GM19463 (cell line): ENCODE measurements at regions not wholly inside any gene's neighbourhood (a gene's known extent, or its start where the extent isn't known, plus 50 kb on each side); places are given as distances from the start of the nearest gene placed in this dataset.

Experiments used
- ATAC-seq: cut with Tn5 transposase; IDR thresholded peaks from one replicate; pipeline ENCODE4 v1.9.1; 2021; ENCODE audit warnings: mild to moderate bottlenecking, moderate library complexity; ENCODE audit not compliant: unreplicated experiment

DNA sequence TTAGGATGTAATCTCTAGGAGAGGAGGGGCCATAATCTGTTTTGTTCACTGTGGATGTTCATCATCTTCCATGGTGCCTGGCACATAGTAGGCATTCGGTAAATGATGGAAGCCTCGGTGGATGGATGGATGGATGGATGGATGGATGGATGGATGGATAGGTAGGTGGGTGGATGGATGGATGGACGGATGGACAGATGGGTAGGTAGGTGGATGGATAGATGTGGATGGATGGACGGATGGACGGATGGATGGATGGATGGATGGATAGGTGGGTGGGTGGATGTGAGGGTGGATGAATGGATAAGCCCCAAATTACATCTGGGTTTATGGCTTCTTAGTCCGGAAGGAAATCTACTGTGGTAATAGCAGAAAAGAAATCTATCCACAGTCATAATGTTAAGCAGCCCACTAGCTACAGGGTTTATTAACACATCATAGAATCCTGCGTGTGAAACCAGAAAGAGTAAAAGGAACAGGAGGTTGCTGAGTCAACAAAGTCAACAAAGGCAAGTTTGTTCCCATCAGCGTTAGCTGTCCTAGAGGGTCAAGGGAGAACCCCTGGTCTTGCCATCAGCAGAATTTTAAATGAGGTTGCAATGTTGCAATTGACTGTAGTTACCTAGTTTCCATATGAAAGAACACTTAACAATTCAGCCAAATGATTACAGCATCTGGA lies 82.8 kb downstream of the C11orf91 start:
- no peak for ATAC-seq

DNA sequence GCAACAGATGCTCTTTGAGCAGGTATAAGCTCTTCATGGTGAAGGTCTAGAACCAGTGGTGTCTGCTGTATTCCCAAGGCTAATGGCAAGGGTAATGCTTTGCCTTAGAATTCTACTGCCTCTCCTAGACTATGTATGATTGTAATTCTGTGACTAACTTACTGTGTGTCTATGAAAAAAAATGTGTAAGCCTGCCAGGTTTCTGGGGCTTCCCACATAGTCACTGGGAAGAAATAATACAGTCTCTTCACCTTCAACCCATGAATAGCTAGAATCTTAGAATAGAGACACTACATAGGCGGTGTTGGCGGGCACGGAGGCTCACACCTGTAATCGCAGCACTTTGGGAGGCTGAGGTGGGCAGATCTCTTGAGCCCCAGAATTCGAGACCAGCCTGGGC lies 84.1 kb downstream of the C11orf91 start:
- no peak for ATAC-seq

GRCh38 chr11:33615751-33616150 lies 84.9 kb downstream of the C11orf91 start:
- no peak for ATAC-seq

DNA sequence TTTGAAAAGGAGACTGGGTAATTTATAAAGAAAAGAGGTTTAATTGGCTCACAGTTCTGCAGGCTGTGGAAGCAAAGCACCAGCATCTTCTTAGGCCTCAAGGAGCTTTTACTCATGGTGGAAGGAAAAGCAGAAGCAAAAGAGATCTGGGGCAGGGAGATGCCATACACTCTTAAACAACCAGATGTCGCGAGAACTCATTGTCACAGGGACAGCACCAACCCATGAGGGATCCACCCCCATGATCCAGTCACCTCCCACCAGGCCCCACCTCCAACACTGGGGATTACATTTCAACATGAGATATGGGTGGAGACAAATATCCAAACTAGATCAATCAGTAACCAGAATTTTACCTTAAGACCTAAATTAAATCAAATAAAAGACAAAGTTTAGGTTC lies 87.2 kb downstream of the C11orf91 start:
- no peak for ATAC-seq

DNA sequence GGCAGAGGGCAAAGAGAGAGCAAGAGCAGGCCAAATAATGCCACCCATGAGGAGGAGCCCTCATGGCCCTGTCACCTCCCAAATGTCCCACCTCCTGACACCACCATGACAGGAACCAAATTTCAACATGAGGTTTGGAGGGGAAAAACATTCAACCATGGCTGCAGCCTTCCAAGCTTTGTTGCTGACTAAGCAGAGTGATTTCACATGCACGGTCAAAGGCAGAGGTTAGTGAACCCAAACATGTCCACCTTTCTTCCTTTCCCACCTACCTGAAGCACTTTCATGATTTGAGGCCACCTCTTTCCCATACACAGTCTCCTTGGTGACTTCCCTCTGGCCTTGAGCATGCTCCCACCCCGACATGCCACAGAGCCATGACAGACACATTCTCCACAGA lies 89.7 kb downstream of the C11orf91 start:
- ATAC-seq: no peak

- ATAC-seq: no peak
Measured at GRCh38 chr11:33608386-33608785, 92.2 kb downstream of the C11orf91 start.

GRCh38 chr11:33606762-33607161 lies 93.9 kb downstream of the C11orf91 start:
- ATAC-seq: no peak

DNA sequence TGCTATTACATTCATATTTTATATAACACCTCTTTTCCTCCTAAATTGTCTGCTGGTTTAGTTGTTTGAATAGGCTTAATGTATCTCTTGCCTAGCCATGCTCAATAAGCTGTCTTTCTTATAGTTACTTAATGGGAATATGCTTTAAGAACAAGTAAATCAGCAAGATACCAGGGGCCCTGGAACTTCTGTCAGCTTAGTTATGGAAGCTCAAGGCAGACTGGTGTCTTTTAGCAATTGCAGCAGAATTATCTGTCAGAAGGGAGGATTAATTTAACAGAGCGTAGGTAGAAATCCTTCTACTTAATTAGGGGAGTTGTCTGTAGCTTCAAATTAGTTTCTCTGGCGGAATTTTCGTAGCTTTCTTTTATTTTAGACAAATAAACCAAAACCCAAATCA lies 94.9 kb downstream of the C11orf91 start:
- ATAC-seq: no peak

- ATAC-seq: no peak
Measured at GRCh38 chr11:33598426-33599069, 102.1 kb downstream of the C11orf91 start.

GRCh38 chr11:33594188-33594587 lies 106.4 kb downstream of the C11orf91 start:
- ATAC-seq: no peak

GRCh38 chr11:33590441-33590840 lies 110.2 kb downstream of the C11orf91 start:
- ATAC-seq: no peak

DNA sequence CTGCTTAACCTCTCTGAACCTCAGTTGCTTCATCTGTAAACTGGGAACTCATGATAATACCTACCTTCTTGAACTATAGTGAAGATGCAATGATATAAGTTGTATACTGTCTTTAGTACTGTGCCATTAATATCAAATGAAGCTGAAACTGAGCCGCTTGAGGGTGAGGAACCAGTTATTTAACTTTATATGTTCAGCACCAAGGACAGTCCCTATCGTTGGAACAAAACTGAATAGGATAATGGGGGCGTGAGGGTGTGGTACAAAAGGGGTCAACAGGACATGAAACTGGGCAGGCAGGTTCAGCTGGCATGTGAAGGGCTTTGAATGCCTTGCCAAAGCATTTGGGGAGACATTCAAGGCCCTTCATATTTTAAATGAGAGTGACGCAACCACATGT lies 112.6 kb downstream of the C11orf91 start:
- ATAC-seq: no peak

DNA sequence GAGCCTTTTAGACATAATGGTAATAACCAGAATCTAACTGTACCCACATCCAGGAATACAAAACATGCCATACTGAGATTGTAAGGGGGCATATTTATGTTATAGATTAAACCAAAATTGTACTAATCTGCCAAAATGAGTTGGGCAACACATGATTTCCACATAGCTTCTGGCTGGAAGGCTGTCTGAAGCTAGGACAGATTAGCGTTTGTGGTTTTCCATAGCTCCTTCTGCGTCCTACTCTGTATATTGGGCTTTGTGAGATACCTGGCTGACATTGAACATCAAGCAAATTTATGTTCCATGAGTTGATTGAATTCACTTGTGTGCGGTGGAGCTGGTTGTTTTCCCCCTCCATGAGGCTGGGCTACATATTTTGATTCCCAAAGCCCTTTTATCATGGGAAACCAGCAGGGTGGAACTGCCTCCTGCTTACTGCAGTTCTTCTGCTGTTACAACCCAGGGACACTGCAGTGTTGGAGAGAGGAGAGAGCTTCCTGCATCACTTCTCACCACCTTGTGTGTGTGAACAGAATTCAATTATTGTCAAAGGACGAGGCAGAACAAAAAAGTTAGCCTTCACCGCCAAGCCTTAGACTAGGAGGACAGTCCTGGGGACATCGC lies 114.9 kb downstream of the C11orf91 start:
- ATAC-seq: no peak

DNA sequence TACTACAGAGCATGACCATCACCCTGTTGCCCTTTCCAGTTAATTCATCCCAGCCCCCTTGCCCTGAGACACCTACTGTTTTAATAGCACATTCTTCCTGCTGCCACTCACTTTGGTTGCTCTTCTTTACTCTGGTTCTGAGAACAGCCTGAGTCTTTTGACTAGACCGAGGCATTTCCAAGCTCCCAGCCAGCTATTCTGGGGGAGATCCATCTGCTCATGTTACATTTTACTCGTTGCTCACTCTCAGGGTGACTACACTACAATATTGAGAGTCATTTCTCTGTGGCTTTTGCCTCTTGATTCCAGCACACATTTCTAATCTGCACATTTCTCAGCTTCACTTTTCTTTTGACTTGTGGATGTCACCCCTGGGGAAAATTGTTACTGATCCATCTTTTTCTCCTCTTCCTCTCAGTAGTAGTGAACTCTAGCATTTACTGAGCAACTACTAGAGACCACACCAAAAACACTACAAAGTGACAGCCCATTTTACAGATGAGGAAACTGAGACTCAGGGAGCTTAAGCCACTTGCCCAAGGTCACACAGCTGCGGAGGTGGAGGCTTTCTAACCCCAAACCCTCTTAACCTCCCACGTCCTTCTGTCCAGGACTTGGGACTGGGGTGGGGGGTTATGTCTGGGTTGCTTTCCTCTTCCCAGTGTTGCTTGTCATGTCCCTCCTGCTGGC lies 117.8 kb downstream of the C11orf91 start:
- no peak for ATAC-seq

DNA sequence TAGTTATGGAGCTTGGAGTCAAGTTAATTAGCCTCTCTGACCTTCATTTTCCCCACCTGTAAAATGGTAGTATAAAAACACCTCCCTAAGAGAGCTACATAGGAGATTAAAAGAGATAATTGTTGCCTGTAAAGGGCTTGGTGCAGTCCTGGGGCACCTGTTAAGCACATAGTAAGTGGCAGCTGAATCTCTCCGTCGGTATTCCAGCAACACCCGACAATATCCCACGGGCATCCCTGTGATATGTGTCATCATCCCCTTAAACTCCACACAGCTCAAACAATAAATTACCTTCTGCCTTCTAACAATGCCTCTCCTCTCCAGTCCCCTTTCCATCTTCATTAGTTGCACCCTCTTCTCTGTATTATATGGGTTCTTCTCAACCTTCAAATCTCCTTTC lies 121.5 kb downstream of the C11orf91 start:
- no peak for ATAC-seq

- ATAC-seq: no peak
Measured at GRCh38 chr11:33577204-33577603, 123.4 kb downstream of the C11orf91 start.

- ATAC-seq: no peak
Measured at GRCh38 chr11:33575311-33575710, 125.3 kb downstream of the C11orf91 start.

GRCh38 chr11:33574331-33574730 lies 126.3 kb downstream of the C11orf91 start:
- no peak for ATAC-seq

DNA sequence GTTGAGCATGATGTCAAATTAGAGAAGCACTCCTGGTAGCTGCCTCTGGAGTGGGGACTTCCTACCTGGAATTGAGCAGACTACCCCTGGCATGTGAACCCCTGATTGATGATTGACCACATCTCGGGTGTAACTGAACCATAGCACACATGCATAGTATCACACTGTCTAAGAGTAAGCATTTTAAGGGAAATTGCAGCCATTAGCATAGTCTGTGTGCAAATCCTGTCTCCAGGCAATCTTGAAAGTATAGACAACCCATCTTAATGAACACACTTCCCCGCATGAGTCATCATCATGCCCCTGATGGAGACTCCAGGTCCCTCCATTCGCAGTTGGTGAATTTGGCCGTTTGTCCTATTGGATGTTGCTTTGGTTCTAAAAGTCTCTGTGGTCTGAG lies 131.3 kb downstream of the C11orf91 start:
- ATAC-seq: no peak

DNA sequence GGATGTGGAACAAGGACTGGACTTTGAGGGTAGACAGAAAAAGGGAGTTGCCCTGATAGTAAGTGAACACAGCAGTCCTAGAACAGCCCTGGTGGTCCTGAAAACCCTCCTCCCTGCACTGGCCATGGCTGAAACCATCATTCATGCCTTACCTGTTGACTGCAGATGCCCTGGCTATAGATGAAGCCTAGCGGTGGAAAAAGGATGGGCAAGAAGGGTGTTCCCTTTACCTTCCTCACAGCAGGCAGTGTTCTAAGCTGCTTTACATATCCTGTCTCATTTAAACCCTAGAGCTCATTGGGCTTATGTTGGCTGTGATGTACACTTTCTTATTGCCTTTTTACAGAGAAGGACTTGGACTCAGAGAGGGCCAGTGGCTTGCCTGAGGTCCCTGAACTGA lies 133.6 kb downstream of the C11orf91 start:
- ATAC-seq: no peak

DNA sequence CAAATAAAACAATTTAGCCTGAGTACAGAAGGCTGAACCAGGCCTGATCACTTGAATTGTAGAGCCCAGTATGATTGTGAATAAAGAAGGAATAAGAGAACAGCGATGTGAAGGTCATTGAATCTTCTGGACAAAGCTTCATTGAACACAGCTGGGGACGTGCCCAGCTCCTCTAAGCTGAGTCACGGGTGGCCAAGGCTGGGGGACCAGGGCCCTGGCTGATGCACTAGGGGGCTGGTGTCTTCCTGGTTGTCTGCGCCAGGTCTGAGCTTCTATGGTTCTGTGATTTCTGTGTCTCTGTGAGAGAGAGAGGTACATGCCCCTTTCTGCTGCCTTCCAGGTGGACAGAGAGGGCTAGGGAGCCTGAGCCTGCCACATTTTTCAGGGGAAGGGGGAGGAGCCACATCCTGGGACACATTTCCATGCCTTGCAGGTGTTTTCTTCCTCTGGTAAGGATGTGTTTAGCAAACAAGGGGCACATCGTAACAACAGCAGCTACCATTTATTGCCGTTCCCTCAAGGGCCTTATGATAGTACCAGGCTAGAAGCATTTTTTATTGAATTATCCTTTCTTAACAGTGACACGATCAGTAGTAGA lies 135.7 kb downstream of the C11orf91 start:
- no peak for ATAC-seq
